H1 (cell line): ENCODE measurements at regions not wholly inside any gene's neighbourhood (a gene's known extent, or its start where the extent isn't known, plus 50 kb on each side); places are given as distances from the start of the nearest gene placed in this dataset.

Experiments
- CTCF ChIA-PET: fragments of 300-600 bp; sonication (Branson Sonifier 250); formaldehyde crosslinking; loops from one replicate; lab custom pipeline; 2021; ENCODE audit not compliant: partially characterized antibody; lab: Charles Lee
- POLR2A ChIA-PET: fragments of 300-600 bp; sonication (Branson Sonifier 250); formaldehyde crosslinking; loops from one replicate; lab custom pipeline; 2021; ENCODE audit warnings: inconsistent platforms; ENCODE audit not compliant: partially characterized antibody; lab: Charles Lee
- DNase-seq, 2 experiments: peaks; one replicate each; pipeline versions ENCODE4 v3.0.0 to v3.0.0-alpha.2; 2010 to 2022; ENCODE audit warnings: low spot score in 2 of 2, low read depth in 1 of 2, mixed read lengths in 1 of 2
- FAIRE-seq: peaks from 2 replicates; lab custom pipeline; 2011; peaks lifted over from hg19 to GRCh38; lab: Jason Lieb, UNC
- H2AFZ ChIP-seq: 2 replicates; pipeline ENCODE4 v1.8.1; 2012; ENCODE audit warnings: low read length, inconsistent platforms
- H2AK5ac ChIP-seq: 2 replicates; pipeline ENCODE4 v1.6.1; 2013; ENCODE audit warnings: low read depth, low read length
- H2BK120ac ChIP-seq: replicated peaks from 2 replicates; pipeline ENCODE3; 2013; ENCODE audit warnings: low read depth, low read length, inconsistent platforms
- H2BK12ac ChIP-seq: 2 replicates; pipeline ENCODE4 v1.6.1; 2013; ENCODE audit warnings: low read depth, low read length
- H2BK15ac ChIP-seq: 2 replicates; pipeline ENCODE4 v1.6.1; 2013; ENCODE audit warnings: low read length
- H2BK20ac ChIP-seq: 2 replicates; pipeline ENCODE4 v1.6.1; 2013; ENCODE audit warnings: low read length
- H2BK5ac ChIP-seq: 2 replicates; pipeline ENCODE4 v1.6.1; 2013; ENCODE audit warnings: low read depth, low read length
- H3K14ac ChIP-seq: 2 replicates; pipeline ENCODE4 v1.6.1; 2013; ENCODE audit warnings: inconsistent platforms; ENCODE audit not compliant: insufficient read length
- H3K18ac ChIP-seq: 2 replicates; pipeline ENCODE4 v1.6.1; 2013; ENCODE audit warnings: low read length; ENCODE audit errors: extremely low read depth
- H3K23ac ChIP-seq: 2 replicates; pipeline ENCODE4 v1.6.1; 2013; ENCODE audit warnings: inconsistent platforms; ENCODE audit not compliant: insufficient read length
- H3K23me2 ChIP-seq: 2 replicates; pipeline ENCODE4 v1.6.1; 2013; ENCODE audit warnings: low read depth, low read length
- H3K27ac ChIP-seq: 2 replicates; pipeline ENCODE4 v1.6.1; 2011; ENCODE audit warnings: low read depth, low read length, inconsistent platforms
- H3K27me3 ChIP-seq, 4 experiments: replicated peaks in 1 of 4; 1 replicate in 1 of 4; 2 replicates in 3 of 4; pipeline versions ENCODE4 v1.6.1 to v1.8.1; 2011 to 2013; ENCODE audit warnings: low read length in 3 of 4, mild to moderate bottlenecking in 3 of 4, inconsistent platforms in 2 of 4, mixed read lengths in 2 of 4, moderate library complexity in 1 of 4; ENCODE audit not compliant: control insufficient read depth in 3 of 4, insufficient read depth in 3 of 4; ENCODE audit errors: extremely low read depth in 1 of 4
- H3K36me3 ChIP-seq, 4 experiments: 2 replicates each; pipeline versions ENCODE4 v1.6.1 to v1.8.1; 2011 to 2013; ENCODE audit warnings: mild to moderate bottlenecking in 4 of 4, low read length in 3 of 4, moderate library complexity in 2 of 4, control low read depth in 1 of 4, inconsistent platforms in 1 of 4; ENCODE audit not compliant: insufficient read depth in 4 of 4, control insufficient read depth in 2 of 4
- H3K4ac ChIP-seq: replicated peaks from 2 replicates; pipeline ENCODE3; 2013; ENCODE audit warnings: low read length, low read depth, mixed read lengths, inconsistent platforms; ENCODE audit not compliant: insufficient read length
- H3K4me1 ChIP-seq, 4 experiments: replicated peaks in 1 of 4; 1 replicate in 1 of 4; 2 replicates in 3 of 4; pipeline versions ENCODE4 v1.6.1 to v1.8.1; 2011 to 2013; ENCODE audit warnings: low read length in 3 of 4, inconsistent platforms in 2 of 4, mixed read lengths in 1 of 4; ENCODE audit not compliant: insufficient read depth in 4 of 4, control insufficient read depth in 3 of 4
- H3K4me2 ChIP-seq, 2 experiments: 2 replicates each; pipeline versions ENCODE4 v1.6.1 to v1.8.1; 2011 to 2013; ENCODE audit warnings: low read depth in 2 of 2, low read length in 2 of 2, control low read depth in 1 of 2, inconsistent platforms in 1 of 2, mild to moderate bottlenecking in 1 of 2; ENCODE audit not compliant: insufficient read depth in 1 of 2
- H3K4me3 ChIP-seq, 4 experiments: fragments of 200-600, 300-600 bp in 1 of 4; sonication (generic), shearing (Covaris generic), sonication (Bioruptor Twin) in 1 of 4; 2 replicates each; pipeline versions ENCODE4 v1.5.1 to v1.8.1; 2011 to 2016; ENCODE audit warnings: low read length in 4 of 4, low read depth in 3 of 4, control low read depth in 2 of 4, inconsistent platforms in 2 of 4, mild to moderate bottlenecking in 2 of 4, mixed read lengths in 1 of 4, moderate library complexity in 1 of 4; ENCODE audit not compliant: insufficient read depth in 2 of 4; ENCODE audit errors: extremely low read depth in 1 of 4
- H3K56ac ChIP-seq: replicated peaks from 2 replicates; pipeline ENCODE3; 2013; ENCODE audit warnings: low read depth, mild to moderate bottlenecking, mixed read lengths, low read length, inconsistent platforms; ENCODE audit not compliant: insufficient read length
- H3K79me1 ChIP-seq: 2 replicates; pipeline ENCODE4 v1.6.1; 2013; ENCODE audit warnings: low read depth, low read length, control low read depth
- H3K79me2 ChIP-seq, 2 experiments: 2 replicates each; pipeline versions ENCODE4 v1.6.1 to v1.8.1; 2012 to 2013; ENCODE audit warnings: low read length in 2 of 2, mild to moderate bottlenecking in 2 of 2, inconsistent platforms in 1 of 2; ENCODE audit not compliant: insufficient read depth in 2 of 2, control insufficient read depth in 1 of 2
- H3K9ac ChIP-seq, 4 experiments: replicated peaks in 1 of 4; 1 replicate in 1 of 4; 2 replicates in 3 of 4; pipeline versions ENCODE4 v1.6.1 to v1.8.1; 2011 to 2013; ENCODE audit warnings: low read depth in 3 of 4, low read length in 3 of 4, control low read depth in 2 of 4, mild to moderate bottlenecking in 2 of 4, moderate library complexity in 2 of 4, inconsistent platforms in 1 of 4; ENCODE audit errors: extremely low read depth in 1 of 4
- H3K9me3 ChIP-seq, 2 experiments: 2 replicates each; pipeline versions ENCODE4 v1.6.1 to v1.8.1; 2012 to 2013; ENCODE audit warnings: mild to moderate bottlenecking in 2 of 2, moderate library complexity in 2 of 2, control low read depth in 1 of 2, inconsistent platforms in 1 of 2, low read depth in 1 of 2, low read length in 1 of 2, mixed read lengths in 1 of 2; ENCODE audit not compliant: insufficient read depth in 2 of 2
- H4K20me1 ChIP-seq, 2 experiments: replicated peaks in 1 of 2; 2 replicates each; pipeline versions ENCODE3 to v1.8.1; 2011 to 2013; ENCODE audit warnings: inconsistent platforms in 2 of 2, low read length in 2 of 2, mild to moderate bottlenecking in 1 of 2; ENCODE audit not compliant: insufficient read depth in 2 of 2, control insufficient read depth in 1 of 2
- H4K5ac ChIP-seq: 2 replicates; pipeline ENCODE4 v1.6.1; 2013; ENCODE audit warnings: low read length, low read depth, mixed read lengths, inconsistent platforms; ENCODE audit not compliant: insufficient read length
- H4K8ac ChIP-seq: 2 replicates; pipeline ENCODE4 v1.8.0; 2013; ENCODE audit warnings: mild to moderate bottlenecking, moderate library complexity, low read length, inconsistent platforms; ENCODE audit not compliant: insufficient read depth; ENCODE audit errors: extremely low read depth
- H4K91ac ChIP-seq: replicated peaks from 2 replicates; pipeline ENCODE3; 2013; ENCODE audit warnings: low read length, mixed read lengths, inconsistent platforms; ENCODE audit not compliant: insufficient read length
- CREB1 ChIP-seq: IDR thresholded peaks from 2 replicates; pipeline ENCODE4 v1.6.1; 2012; ENCODE audit warnings: inconsistent platforms
- KDM4A ChIP-seq: IDR thresholded peaks from one replicate; pipeline ENCODE4 v1.7.1; 2012; ENCODE audit warnings: low read depth, mild to moderate bottlenecking, moderate library complexity, low read length, inconsistent platforms; ENCODE audit not compliant: severe bottlenecking
- RFX5 ChIP-seq: IDR thresholded peaks from 2 replicates; pipeline ENCODE4 v1.6.1; 2011; ENCODE audit warnings: low read depth, low read length, improper control_type of control experiment, borderline replicate concordance
- SP2 ChIP-seq: IDR thresholded peaks from 2 replicates; pipeline ENCODE4 v1.6.1; 2012; ENCODE audit warnings: mild to moderate bottlenecking, low read length, inconsistent platforms
- WGBS, 2 experiments: shearing (Covaris generic) in 1 of 2; methylation state at CpG; one replicate each; pipeline versions ENCODE4 v1.1.6 to v1.1.7; 2013 to 2015; ENCODE audit warnings: low lambda C conversion rate in 2 of 2, mixed read lengths in 2 of 2, inconsistent platforms in 1 of 2, low coverage in 1 of 2, missing lambda C conversion rate in 1 of 2; ENCODE audit not compliant: insufficient replicate concordance in 2 of 2, insufficient coverage in 1 of 2, insufficient read length in 1 of 2; ENCODE audit errors: extremely low coverage in 1 of 2, missing lambda C conversion rate in 1 of 2; 5-methylcytosine and 5-hydroxymethylcytosine counted together
- TF ChIP-seq, protein P1 (sequence below): IDR thresholded peaks from 2 replicates; pipeline ENCODE4 v1.6.1; 2012; ENCODE audit warnings: low read length, inconsistent platforms
- TF ChIP-seq, protein P2 (sequence below): IDR thresholded peaks from 2 replicates; pipeline ENCODE4 v1.6.1; 2012; ENCODE audit warnings: inconsistent platforms

DNA sequence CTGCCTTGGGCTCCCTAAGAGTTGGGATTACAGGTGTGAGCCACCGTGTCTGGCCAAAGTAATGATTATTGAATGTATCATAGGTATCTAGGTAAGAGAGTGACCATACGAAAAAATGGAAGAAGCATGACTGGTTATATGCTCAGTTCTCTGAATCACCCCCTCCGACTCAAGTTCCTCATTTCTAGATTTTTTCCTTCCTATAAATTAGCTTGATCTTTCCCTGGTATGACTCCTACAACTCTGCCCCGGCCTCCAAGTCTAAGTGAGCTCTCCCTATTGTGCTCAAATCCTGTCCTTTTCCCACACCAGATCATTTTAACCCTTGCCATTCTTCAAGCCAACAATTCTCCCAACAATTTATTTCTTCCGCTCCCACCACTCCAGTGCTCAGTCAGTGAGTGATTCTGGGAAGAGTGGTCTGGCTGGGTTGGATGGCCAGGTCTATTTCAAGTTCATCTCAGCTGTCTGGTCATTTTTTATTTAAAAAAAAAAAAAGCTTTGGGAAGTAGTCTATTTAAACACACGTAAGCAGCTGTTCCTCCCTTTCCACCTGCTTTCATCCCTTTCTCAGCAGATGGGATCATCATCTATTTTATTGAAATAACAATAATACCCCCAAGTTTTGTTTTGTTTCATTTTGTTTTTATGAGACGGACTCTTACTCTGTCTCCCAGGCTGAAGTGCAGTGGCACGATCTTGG, 120.2 kb upstream of the HS3ST2 start:
- Histone ChIP-seq H3K14ac (no peak overlapping the region), H3K36me3 (no peaks in the 10 kb centered on the region), H4K91ac (no peak overlapping the region), H2BK5ac (no peak overlapping the region), H2BK15ac (no peak overlapping the region), H3K23me2 (no peaks in the 10 kb centered on the region), H3K56ac (no peak overlapping the region)
- POLR2A ChIA-PET: no interaction called here
- TF ChIP-seq, protein P1, sequence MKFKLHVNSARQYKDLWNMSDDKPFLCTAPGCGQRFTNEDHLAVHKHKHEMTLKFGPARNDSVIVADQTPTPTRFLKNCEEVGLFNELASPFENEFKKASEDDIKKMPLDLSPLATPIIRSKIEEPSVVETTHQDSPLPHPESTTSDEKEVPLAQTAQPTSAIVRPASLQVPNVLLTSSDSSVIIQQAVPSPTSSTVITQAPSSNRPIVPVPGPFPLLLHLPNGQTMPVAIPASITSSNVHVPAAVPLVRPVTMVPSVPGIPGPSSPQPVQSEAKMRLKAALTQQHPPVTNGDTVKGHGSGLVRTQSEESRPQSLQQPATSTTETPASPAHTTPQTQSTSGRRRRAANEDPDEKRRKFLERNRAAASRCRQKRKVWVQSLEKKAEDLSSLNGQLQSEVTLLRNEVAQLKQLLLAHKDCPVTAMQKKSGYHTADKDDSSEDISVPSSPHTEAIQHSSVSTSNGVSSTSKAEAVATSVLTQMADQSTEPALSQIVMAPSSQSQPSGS: no peak
- no peak for TF ChIP-seq RFX5
- no peak for TF ChIP-seq CREB1
- no peak for TF ChIP-seq KDM4A
- no peak for TF ChIP-seq SP2
- TF ChIP-seq, protein P2, sequence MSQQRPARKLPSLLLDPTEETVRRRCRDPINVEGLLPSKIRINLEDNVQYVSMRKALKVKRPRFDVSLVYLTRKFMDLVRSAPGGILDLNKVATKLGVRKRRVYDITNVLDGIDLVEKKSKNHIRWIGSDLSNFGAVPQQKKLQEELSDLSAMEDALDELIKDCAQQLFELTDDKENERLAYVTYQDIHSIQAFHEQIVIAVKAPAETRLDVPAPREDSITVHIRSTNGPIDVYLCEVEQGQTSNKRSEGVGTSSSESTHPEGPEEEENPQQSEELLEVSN: no peak
- TF ChIP-seq, all 59 proteins: peak for 0
- no peak for DNase-seq
- Histone ChIP-seq H3K18ac (no peak overlapping the region), H3K4me1 (no peaks in the 10 kb centered on the region), H3K4ac (no peak overlapping the region), H2AFZ (no peak overlapping the region), H3K4me2 (no peak overlapping the region), H2BK12ac (no peak overlapping the region), H4K5ac (no peak overlapping the region), H3K79me2 (no peaks in the 10 kb centered on the region), H2BK20ac (no peak overlapping the region), H3K79me1 (no peaks in the 10 kb centered on the region), H3K27me3 (no peaks in the 10 kb centered on the region), H3K23ac (no peak overlapping the region), H2BK120ac (no peak overlapping the region), H3K4me3 (no peak overlapping the region), H4K20me1 (no peaks in the 10 kb centered on the region), H2AK5ac (no peak overlapping the region), H3K9me3 (no peaks in the 10 kb centered on the region), H4K8ac (no peak overlapping the region), H3K27ac (no peak overlapping the region), H3K9ac (no peak overlapping the region)
- no peak for FAIRE-seq
- 87 to 100% methylated on average over 1 to 8 of the region's 8 CpGs for WGBS, 2 experiments
- CTCF ChIA-PET: interaction anchor here (2.2 kb wide), 1 partner anchor 18 kb away, joined by 4 read pairs; no protein-coding TSS in a partner anchor
